NCI-H1930 (cell line): ENCODE measurements at regions not wholly inside any gene's neighbourhood (a gene's known extent, or its start where the extent isn't known, plus 50 kb on each side); places are given as distances from the start of the nearest gene placed in this dataset.
"Not testable (repeated sequence)": the region's sequence is repeated elsewhere in the genome, so short reads cannot be mapped to it uniquely, and the experiment has no call there.

Experiments used
- DNase-seq, 2 experiments: peaks; one replicate each; lab custom pipeline; 2025; lab: John Stamatoyannopoulos, UW

DNA sequence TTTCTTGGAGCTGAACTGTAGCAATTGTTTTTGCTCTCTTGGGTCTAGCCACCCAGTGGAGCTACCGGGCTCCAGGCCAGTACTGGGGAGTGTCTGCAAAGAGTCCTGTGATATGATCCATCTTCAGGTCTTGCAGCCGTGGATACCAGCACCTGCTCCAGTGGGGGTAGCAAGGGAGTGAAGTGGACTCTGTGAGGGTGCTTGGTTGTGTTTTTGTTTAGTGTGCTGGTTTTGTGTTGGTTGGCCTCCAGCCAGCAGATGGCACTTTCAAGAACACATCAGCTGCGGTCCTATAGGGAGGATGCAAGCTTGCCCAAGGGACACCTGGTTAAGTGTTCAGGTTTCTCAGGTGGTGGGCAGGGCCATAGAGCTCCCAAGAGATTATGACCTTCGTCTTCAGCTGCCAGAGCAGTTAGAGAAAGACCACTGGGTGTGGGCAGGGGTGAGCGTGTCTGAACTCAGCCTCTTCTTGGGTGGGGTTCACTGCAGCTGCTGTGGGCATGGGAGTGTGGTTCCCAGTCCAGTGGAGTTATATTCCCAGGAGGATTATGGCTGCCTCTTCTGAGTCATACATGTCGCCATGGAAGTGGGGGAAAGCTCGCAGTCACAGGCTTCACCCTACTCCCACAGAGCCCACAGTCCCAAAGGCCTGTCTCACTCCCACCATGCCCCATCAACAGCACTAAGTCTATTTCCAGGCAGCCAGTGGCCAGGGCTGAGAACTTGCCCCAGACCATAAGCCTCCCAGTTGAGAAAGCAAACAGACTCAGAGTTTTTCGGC lies 811.6 kb downstream of the GLUD2 start:
- no peak for DNase-seq

- no peak for DNase-seq
These were observed 816.6 kb downstream of the GLUD2 start for GRCh38 chrX:121863976-121864375.

- DNase-seq, result no peak
These were observed 817.2 kb downstream of the GLUD2 start for GRCh38 chrX:121864561-121864960.

DNA sequence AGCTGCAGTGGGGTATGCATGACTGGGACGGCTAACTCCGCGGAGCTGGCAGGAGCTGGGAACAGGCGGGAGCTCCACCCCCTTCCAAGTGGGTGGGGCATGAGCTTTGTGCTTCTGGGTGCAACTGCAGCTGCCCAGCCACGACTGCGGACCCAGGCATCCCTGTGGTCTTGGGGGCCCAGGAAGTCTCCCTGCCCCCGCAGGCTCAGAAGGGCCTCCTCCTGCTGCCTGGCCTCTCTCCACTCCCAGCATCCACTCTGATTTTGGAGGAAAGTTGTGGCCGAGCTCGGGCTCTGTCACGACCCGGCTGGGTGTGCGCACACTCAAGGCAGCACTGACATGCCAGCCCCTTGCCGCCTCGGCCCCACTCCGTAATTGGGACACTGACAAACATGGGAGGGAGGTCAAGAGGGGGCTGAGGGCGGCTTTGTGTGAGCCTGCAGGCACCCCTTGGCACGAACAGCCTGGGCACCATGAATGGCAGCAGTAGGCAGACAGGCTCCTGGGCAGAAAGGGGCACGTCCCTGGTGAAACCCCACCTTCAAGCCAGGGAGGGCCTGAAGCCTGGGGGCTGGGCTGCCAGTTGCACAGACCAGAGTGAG lies 822.6 kb downstream of the GLUD2 start:
- DNase-seq, result no peak

DNA sequence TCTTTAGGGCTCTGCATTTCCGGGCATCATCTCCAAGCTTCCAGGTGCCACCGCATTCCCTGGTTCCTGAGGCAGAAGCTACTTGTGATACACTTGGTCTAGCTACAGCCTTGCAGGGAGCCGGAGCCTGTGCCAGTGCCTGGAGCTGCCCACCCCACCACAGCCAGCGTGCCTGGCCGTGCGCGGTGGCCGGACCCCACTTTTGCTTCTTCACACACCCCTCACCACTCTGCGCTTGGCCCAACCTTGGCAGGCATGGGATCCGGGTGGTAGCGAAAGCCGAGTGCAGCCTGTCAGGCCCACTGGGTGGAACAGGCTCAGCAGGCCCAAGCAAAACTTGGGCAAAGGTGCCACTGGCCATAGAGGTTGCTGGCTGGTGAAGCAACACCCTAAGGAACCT lies 823.7 kb downstream of the GLUD2 start:
- DNase-seq, result no peak

- no peak for DNase-seq
These were observed 828.9 kb downstream of the GLUD2 start for GRCh38 chrX:121876305-121876704.

DNA sequence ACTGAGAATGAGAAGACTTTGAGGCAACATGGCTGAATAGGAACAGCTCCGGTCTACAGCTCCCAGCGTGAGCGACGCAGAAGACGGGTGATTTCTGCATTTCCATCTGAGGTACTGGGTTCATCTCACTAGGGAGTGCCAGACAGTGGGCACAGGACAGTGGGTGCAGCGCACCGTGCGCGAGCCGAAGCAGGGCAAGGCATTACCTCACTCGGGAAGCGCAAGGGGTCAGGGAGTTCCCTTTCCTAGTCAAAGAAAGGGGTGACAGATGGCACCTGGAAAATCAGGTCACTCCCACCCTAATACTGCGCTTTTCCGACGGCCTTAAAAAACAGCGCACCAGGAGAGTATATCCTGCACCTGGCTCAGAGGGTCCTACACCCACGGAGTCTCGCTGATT lies 829.9 kb downstream of the GLUD2 start:
- DNase-seq, result not testable (repeated sequence)

DNA sequence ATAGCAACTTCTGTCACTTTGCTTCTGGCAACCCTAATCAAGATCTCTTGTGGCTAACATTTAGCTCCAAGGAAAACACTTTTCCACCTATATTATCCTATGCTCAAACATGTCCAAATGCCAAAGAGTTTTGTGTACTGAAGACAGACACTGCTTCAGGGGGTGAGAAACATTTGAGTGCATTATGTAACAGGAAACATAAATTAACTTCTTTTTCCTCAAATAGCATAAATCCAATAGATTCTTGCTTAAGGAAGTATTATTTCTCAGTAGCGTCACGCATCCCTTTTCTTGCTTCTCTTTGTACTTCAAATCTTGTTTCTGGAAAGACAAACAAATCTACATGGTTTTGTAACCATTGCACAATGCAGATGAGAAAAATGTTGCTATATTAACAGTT lies 839.1 kb downstream of the GLUD2 start:
- DNase-seq, result no peak

DNA sequence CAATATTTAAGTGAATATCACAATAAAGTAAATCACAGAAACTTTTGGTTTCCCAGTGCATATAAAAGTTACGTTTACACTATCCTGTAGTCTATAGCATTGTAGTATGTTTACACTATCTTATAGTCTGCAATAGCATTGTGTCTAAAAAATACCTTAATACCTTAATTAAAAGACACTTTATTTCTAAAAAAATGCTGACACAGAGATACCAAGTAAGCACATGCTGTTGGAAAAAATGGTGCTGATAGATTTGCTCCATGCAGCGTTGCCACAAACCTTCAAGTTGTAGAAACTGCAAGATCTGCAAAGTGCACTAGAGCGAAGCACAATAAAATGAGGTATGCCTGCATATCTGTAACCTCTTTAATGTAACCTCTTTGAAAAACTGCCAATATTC lies 847.3 kb downstream of the GLUD2 start:
- no peak for DNase-seq

DNA sequence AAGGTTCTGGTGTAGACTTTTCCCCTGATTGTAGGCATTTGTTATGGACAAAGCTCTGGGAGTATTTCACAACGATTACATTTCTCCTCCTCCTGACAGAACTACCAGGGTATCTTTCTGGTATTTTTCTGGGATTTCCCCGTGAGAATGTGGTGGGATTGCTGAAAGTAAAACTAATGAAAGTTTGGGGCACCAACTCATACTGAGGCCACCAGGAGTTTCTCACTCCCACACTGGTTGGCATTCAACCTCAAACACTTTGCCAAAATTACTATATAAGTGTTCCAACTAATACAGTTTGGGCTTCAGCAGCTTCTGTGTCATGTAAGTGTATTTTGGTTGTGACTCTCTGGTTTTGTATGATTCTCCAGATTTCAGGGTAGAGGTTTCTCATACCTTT lies 855.1 kb downstream of the GLUD2 start:
- DNase-seq, result no peak

DNA sequence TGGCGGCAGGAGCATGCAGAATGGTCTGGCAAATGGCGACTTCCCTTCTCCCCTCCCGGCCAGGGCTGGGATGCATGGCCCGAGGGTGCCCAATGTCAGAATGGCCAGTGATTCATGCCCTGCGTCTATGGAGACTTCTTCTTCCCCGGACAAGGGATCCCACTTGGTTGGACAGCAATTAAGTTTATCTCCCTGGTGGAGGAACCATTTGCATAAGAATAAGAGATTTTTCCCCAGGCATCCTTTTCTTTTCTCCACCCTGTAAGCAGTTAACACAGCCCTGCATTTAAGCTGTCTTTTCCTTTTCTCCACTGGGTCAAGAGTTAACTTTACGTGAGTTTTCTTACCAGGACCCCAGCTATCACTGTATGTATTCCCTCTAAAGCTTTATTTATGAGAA lies 856.6 kb downstream of the GLUD2 start:
- no peak for DNase-seq

GRCh38 chrX:121921258-121921657 lies 873.8 kb downstream of the GLUD2 start:
- DNase-seq, result no peak

DNA sequence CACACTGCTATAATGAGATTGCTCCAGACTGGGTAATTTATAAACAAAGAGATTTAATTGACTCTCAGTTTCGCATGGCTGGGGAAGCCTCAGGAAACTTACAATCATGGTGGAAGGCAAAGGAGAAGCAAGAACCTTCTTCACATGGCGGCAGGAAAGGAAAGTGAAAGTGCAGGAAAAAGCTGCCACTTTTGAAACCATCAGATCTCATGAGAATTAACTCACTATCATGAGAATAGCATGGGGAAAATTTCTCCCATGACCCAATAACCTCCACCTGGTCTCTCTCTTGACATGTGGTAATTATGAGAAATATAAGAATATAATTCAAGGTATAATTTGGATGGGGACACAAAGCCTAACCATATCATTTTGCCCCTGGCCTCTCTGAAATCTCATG lies 884.2 kb downstream of the GLUD2 start:
- no peak for DNase-seq

- no peak for DNase-seq
These were observed 885.3 kb downstream of the GLUD2 start for GRCh38 chrX:121932688-121933087.

DNA sequence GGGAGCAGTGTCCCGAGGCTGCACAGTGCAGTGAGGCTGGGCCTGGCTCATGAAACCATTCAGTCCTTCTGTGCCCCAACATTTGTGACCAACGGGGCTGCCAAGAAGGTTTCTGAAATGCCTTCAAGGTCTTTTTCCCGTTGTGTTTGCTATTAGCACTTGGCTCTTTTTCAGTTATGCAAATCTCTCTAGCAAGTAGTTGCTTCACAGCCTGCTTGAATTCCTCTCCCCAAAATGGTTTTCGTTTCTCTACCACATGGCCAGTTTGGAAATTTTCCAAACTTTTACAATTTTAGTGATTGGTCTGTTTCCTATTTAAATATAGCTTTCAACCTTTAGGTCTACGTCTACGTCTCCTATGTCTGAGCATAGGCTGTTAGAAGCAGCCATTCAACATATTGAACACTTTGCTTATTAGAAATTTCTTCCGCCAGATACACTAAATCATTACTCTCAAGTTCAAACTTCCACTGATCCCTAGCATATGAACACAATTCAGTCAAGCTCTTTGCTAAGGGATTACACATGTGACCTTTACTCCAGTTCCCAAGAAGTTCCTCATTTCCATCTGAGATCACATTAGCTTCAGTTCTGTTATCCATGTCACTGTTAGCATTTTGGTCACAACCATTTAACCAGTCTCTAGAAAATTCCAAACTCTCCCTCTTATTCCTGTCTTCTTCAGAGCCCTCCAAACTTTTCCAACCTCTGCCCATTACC lies 901.8 kb downstream of the GLUD2 start:
- DNase-seq, result no peak

- DNase-seq, result no peak
These were observed 911.5 kb downstream of the GLUD2 start for GRCh38 chrX:121958886-121959285.

- no peak for DNase-seq
These were observed 928.3 kb downstream of the GLUD2 start for GRCh38 chrX:121975671-121976070.

DNA sequence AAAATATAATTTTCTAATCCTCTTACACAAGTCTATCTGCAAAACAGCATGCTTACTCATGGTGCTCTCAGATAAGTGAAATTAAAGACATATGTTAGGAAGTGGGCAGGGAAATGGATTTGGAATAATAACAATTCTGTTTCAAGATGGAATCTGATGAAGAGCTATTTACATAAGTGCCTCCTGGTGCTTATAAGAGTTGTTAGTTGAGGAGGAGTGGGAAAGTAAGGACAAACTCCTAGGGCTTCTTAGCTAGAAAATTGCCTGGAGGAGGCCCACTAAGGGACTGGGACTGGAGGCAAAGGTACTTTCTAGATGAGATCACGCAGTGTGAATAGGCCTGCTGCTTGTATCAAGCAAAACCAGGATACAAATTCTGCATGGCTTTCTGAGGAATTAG lies 939.8 kb downstream of the GLUD2 start:
- DNase-seq, result no peak

- no peak for DNase-seq
These were observed 940.4 kb downstream of the GLUD2 start for GRCh38 chrX:121987835-121988234.

GRCh38 chrX:122004127-122004526 lies 956.7 kb downstream of the GLUD2 start:
- no peak for DNase-seq

- no peak for DNase-seq
These were observed 979.3 kb downstream of the GLUD2 start for GRCh38 chrX:122026665-122027064.

GRCh38 chrX:122046226-122046625 lies 998.8 kb downstream of the GLUD2 start:
- DNase-seq, result no peak

DNA sequence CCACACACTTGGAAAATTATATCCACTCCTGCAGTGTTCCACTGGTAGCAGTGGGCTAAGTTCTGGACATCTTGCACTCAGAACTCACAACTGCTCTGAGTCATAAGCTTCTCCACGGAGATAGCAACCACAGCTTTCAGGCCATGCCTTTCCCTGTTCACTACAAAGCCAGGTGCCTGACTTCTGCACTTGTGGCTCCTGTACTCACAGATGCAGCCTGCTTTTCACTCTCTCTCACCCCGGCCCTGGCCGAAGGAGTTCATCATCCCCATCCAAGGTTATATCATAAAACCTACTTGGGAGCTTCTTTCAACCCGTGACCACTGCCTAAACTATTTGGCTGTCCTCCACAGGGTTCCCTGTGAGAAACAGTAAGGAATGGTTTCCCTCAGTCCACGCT lies 999.4 kb downstream of the GLUD2 start:
- no peak for DNase-seq
